GM23338 (cell line): ENCODE measurements at regions not wholly inside any gene's neighbourhood (a gene's known extent, or its start where the extent isn't known, plus 50 kb on each side); places are given as distances from the start of the nearest gene placed in this dataset.

Experiments
- EZH2 ChIP-seq: fragments of 200-600 bp; sonication (generic); IDR thresholded peaks from one replicate; pipeline ENCODE4 v1.8.0; 2017; ENCODE audit warnings: antibody characterized with exemption, mild to moderate bottlenecking, low read depth; ENCODE audit not compliant: unreplicated experiment
- POLR2AphosphoS5 ChIP-seq: IDR thresholded peaks from 2 replicates; pipeline ENCODE4 v1.6.1; 2016; ENCODE audit warnings: antibody characterized with exemption, low read depth
- ZNF114 ChIP-seq: fragments of 250-450 bp; sonication (Bioruptor Pico); IDR thresholded peaks from 2 replicates; pipeline ENCODE4 v1.5.0; 2020; ENCODE audit warnings: mild to moderate bottlenecking, moderate library complexity
- ZNF331 ChIP-seq: fragments of 250-450 bp; sonication (Bioruptor Pico); IDR thresholded peaks from 2 replicates; pipeline ENCODE4 v1.5.0; 2020; ENCODE audit warnings: low read depth, mild to moderate bottlenecking, moderate library complexity
- TF ChIP-seq, protein P1 (sequence below), 2 experiments: fragments of 200-600 bp in 1 of 2; sonication (generic) in 1 of 2; conservative IDR thresholded peaks; 2 replicates each; pipeline versions ENCODE4 v1.5.1 to v1.6.1; 2016 to 2017; ENCODE audit warnings: antibody characterized with exemption in 2 of 2, low read depth in 2 of 2, mild to moderate bottlenecking in 2 of 2, moderate library complexity in 1 of 2

DNA sequence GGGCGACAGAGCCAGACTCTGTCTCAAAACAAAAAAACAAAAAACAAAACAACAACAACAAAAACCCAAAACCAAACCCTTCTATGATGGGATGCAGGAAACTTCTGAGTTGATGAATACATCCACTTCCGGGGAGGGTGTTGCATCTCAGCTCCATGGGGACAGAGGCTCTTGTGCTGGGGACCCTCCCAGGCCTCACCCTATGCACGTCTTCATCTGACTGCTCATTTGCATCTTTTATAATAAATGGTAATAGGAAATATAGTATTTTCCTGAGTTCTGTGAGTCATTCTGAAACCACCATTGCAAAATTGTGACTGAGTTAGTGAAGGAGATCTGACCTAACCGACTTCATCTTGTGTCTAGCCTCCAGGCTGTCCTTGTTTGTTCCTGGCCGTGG, 109.5 kb upstream of the SLC28A3 start:
- TF ChIP-seq, protein P1, sequence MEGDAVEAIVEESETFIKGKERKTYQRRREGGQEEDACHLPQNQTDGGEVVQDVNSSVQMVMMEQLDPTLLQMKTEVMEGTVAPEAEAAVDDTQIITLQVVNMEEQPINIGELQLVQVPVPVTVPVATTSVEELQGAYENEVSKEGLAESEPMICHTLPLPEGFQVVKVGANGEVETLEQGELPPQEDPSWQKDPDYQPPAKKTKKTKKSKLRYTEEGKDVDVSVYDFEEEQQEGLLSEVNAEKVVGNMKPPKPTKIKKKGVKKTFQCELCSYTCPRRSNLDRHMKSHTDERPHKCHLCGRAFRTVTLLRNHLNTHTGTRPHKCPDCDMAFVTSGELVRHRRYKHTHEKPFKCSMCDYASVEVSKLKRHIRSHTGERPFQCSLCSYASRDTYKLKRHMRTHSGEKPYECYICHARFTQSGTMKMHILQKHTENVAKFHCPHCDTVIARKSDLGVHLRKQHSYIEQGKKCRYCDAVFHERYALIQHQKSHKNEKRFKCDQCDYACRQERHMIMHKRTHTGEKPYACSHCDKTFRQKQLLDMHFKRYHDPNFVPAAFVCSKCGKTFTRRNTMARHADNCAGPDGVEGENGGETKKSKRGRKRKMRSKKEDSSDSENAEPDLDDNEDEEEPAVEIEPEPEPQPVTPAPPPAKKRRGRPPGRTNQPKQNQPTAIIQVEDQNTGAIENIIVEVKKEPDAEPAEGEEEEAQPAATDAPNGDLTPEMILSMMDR (conservative IDR thresholded peaks at IDR 0.05; ENCODE audit: low read depth in 2 of 2): no peak
- TF ChIP-seq ZNF114 (CRISPR knock-in tag) (no peak), POLR2AphosphoS5 (no peak), EZH2 (no peak), ZNF331 (CRISPR knock-in tag) (no peak)
